ACC112 (cell line): ENCODE measurements at regions not wholly inside any gene's neighbourhood (a gene's known extent, or its start where the extent isn't known, plus 50 kb on each side); places are given as distances from the start of the nearest gene placed in this dataset.

Experiments used
- H2AFZ ChIP-seq: fragments of 200-600 bp; sonication (generic); one replicate; pipeline ENCODE4 v1.6.0; 2017; ENCODE audit warnings: antibody characterized with exemption, low read length; ENCODE audit not compliant: unreplicated experiment
- H3K27ac ChIP-seq: fragments of 200-600 bp; sonication (generic); 2 replicates; pipeline ENCODE4 v1.5.1; 2014; ENCODE audit warnings: low read depth, mild to moderate bottlenecking, antibody characterized with exemption, low read length, moderate library complexity
- H3K27me3 ChIP-seq: fragments of 200-600 bp; sonication (generic); 2 replicates; pipeline ENCODE4 v1.6.1; 2014; ENCODE audit warnings: mild to moderate bottlenecking, antibody characterized with exemption, low read length, moderate library complexity, mixed read lengths; ENCODE audit not compliant: insufficient read depth
- H3K36me3 ChIP-seq: fragments of 200-600 bp; sonication (generic); 2 replicates; pipeline ENCODE4 v1.6.1; 2016; ENCODE audit warnings: mild to moderate bottlenecking, antibody characterized with exemption, low read length, moderate library complexity, mixed read lengths; ENCODE audit not compliant: insufficient read depth
- H3K4me1 ChIP-seq: fragments of 200-600 bp; sonication (generic); one replicate; pipeline ENCODE4 v1.6.1; 2016; ENCODE audit warnings: low read length, mixed read lengths; ENCODE audit not compliant: insufficient read depth, unreplicated experiment, control insufficient read depth
- H3K4me3 ChIP-seq: fragments of 200-600 bp; sonication (generic); 2 replicates; pipeline ENCODE4 v1.5.1; 2014; ENCODE audit warnings: mild to moderate bottlenecking, low read depth, low read length
- H3K79me2 ChIP-seq: fragments of 200-600 bp; sonication (generic); one replicate; pipeline ENCODE4 v1.6.0; 2016; ENCODE audit warnings: low read length; ENCODE audit not compliant: control insufficient read depth, unreplicated experiment, insufficient read depth

- no peak overlapping the region for H3K27ac ChIP-seq
- no peaks in the 10 kb centered on the region for H3K36me3 ChIP-seq
- no peaks in the 10 kb centered on the region for H3K4me1 ChIP-seq
- H3K79me2 ChIP-seq = no peaks in the 10 kb centered on the region
- H2AFZ ChIP-seq = no peak overlapping the region
- peaks cover 40% of the 10 kb centered on the region for H3K27me3 ChIP-seq
- no peak overlapping the region for H3K4me3 ChIP-seq
Observed at GRCh38 chr18:47747260-47747795, 183.1 kb downstream of the SMAD2 start.

DNA sequence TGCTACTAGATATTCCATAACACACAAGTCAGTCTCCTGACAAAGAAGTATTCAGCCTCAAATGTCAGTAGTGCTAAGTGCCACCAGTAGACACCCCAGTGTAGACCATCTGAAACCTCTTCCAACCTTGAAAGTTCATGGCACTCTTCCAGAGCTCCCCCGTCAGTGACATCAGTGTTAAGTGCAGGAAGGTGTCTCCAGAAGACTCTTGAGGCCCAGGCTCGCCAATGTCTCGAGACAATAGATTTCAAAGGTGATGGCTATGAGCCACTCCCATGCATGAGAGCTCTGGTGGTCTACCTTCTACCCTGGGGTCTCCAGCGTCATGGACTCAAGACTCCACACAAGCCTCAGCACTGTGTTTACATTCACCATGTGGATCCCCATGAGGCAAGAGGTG is 183.8 kb downstream of the SMAD2 start:
- Histone ChIP-seq H3K4me1 (no peaks in the 10 kb centered on the region), H3K4me3 (no peak overlapping the region), H3K27me3 (peaks cover 40% of the 10 kb centered on the region), H2AFZ (no peak overlapping the region), H3K36me3 (no peaks in the 10 kb centered on the region), H3K27ac (no peak overlapping the region), H3K79me2 (no peaks in the 10 kb centered on the region)

DNA sequence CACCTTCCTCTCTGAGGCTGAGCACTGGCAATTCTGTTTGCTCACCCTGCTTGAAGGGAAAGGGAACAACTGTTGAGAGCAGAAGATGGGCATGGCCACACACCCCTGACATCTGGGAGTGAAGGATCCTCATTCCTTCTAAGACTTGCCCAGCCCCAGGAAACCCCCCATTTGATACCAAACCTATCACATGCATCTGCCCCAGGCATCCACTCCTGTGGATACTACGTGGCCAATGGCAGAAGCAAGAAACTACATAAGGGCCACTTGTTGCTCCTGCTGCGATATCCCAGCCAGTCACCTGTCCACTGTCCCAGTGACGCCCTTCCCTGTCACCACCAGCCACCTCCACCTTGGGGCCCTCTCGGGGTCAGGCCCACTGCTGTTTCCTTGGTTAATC is 185.2 kb downstream of the SMAD2 start:
- Histone ChIP-seq H3K79me2 (no peaks in the 10 kb centered on the region), H3K4me1 (no peaks in the 10 kb centered on the region), H3K27me3 (peaks cover 44% of the 10 kb centered on the region), H3K36me3 (no peaks in the 10 kb centered on the region), H3K4me3 (no peak overlapping the region), H3K27ac (no peak overlapping the region), H2AFZ (no peak overlapping the region)

GRCh38 chr18:47737956-47738355 is 192.5 kb downstream of the SMAD2 start:
- Histone ChIP-seq H3K36me3 (no peaks in the 10 kb centered on the region), H3K79me2 (no peaks in the 10 kb centered on the region), H2AFZ (no peak overlapping the region), H3K4me3 (no peak overlapping the region), H3K27me3 (peaks cover 54% of the 10 kb centered on the region), H3K27ac (no peak overlapping the region), H3K4me1 (no peaks in the 10 kb centered on the region)

DNA sequence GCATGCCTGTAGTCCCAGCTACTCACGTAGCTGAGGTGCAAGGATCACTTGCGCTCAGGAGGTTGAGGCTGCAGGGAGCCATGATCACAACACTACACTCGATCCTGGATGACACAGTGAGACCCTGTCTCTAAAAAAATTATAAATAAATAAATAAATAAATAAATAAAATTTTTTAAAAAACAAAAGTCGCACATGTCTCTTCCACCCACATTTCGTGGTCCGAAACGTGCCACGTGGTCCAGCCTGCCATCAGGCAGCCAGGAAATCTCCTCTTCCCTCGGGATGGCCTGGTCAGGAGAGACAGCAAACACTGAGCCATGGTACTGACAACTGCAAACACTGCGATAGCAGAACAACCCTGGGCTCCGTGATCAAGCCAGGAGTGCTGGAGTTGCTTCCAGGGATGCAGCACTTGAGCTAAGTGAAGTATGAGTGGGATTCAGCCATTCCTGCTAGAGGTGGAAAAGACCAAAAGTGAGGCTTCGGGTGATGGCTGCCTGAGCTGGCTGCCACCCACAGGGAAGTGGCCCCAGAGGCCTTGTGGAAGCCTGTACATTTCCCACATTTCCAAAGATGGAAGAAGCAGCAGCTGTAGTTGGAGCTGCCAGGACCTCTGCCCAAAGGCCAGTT is 193.1 kb downstream of the SMAD2 start:
- Histone ChIP-seq H3K27me3 (peaks cover 59% of the 10 kb centered on the region), H3K4me1 (no peaks in the 10 kb centered on the region), H3K27ac (no peak overlapping the region), H3K36me3 (no peaks in the 10 kb centered on the region), H2AFZ (no peak overlapping the region), H3K4me3 (no peak overlapping the region), H3K79me2 (no peaks in the 10 kb centered on the region)

GRCh38 chr18:47736376-47737140 is 193.9 kb downstream of the SMAD2 start:
- Histone ChIP-seq H2AFZ (no peak overlapping the region), H3K4me1 (no peaks in the 10 kb centered on the region), H3K27me3 (peaks cover 55% of the 10 kb centered on the region), H3K27ac (no peak overlapping the region), H3K4me3 (no peak overlapping the region), H3K79me2 (no peaks in the 10 kb centered on the region), H3K36me3 (no peaks in the 10 kb centered on the region)

DNA sequence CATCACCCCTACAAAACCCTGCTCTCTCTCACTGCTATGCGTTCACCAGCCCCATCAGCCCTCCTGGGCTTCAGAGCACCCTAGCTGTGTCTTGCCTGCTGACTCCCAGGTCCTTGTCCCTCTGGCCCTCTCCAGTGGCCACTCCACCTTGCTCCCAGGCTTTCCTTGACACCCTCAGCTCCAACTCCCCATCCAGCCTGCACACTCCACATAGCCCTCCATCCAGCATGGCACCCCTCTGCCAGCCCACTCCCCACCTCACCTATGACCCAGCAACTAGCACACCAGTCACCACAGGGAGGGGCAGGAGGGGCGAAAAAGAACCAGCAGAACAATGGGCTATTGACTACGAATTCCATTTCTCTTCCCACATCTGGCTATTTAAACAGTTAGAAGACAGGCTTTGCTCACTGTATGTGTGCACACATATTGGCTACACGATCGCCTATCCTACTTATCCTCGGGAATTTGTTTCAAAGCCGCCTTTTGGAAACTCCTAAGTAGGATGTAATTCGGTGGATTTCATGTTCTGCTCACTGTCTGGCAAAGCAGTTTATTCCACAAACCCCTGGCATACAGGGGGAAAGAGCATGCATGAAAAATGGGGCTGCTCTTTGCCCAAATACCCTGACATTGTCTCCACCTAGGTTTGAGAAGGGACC is 195.3 kb downstream of the SMAD2 start:
- H3K4me1 ChIP-seq = no peaks in the 10 kb centered on the region
- H3K4me3 ChIP-seq = no peak overlapping the region
- H3K27me3 ChIP-seq = peaks cover 56% of the 10 kb centered on the region
- H3K36me3 ChIP-seq = no peaks in the 10 kb centered on the region
- no peak overlapping the region for H2AFZ ChIP-seq
- H3K27ac ChIP-seq = no peak overlapping the region
- H3K79me2 ChIP-seq = no peaks in the 10 kb centered on the region

- H3K79me2 ChIP-seq = no peaks in the 10 kb centered on the region
- H3K27ac ChIP-seq = no peak overlapping the region
- H3K4me3 ChIP-seq = no peak overlapping the region
- no peaks in the 10 kb centered on the region for H3K4me1 ChIP-seq
- H3K36me3 ChIP-seq = no peaks in the 10 kb centered on the region
- no peak overlapping the region for H2AFZ ChIP-seq
- peaks cover 51% of the 10 kb centered on the region for H3K27me3 ChIP-seq
Observed at GRCh38 chr18:47731276-47731675, 199.2 kb downstream of the SMAD2 start.

- no peak overlapping the region for H3K27ac ChIP-seq
- peaks cover 51% of the 10 kb centered on the region for H3K27me3 ChIP-seq
- no peak overlapping the region for H3K4me3 ChIP-seq
- H2AFZ ChIP-seq = no peak overlapping the region
- H3K4me1 ChIP-seq = no peaks in the 10 kb centered on the region
- H3K79me2 ChIP-seq = no peaks in the 10 kb centered on the region
- no peaks in the 10 kb centered on the region for H3K36me3 ChIP-seq
Observed at GRCh38 chr18:47730795-47731194, 199.7 kb downstream of the SMAD2 start.

DNA sequence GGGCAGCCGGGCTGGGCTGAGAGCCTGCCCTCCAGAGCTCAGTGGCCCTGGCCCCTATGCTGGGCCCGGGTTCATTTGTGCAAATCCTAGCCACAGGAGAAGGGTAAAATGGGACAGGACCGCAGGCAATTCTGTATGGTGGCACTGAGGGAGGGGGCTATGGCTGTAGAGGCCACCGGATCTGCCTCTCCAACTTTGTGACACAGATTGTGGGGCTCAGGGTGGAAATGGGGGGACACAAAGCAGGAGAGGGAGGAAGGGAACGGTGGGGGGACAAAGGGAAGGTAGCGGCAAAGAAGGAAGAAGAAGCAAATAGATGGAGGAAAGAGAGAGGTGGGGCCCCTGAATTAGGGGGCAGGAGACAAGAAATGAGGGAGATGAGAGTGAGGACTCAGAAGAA is 201.1 kb downstream of the SMAD2 start:
- Histone ChIP-seq H3K79me2 (no peaks in the 10 kb centered on the region), H3K27me3 (peaks cover 40% of the 10 kb centered on the region), H2AFZ (no peak overlapping the region), H3K4me1 (no peaks in the 10 kb centered on the region), H3K36me3 (no peaks in the 10 kb centered on the region), H3K27ac (no peak overlapping the region), H3K4me3 (no peak overlapping the region)
